Adrenal gland (tissue), 9 donors: ENCODE measurements at regions not wholly inside any gene's neighbourhood (a gene's known extent, or its start where the extent isn't known, plus 50 kb on each side); places are given as distances from the start of the nearest gene placed in this dataset.

Experiments
- DNase-seq, 7 donors: peaks; one replicate each; pipeline ENCODE4 v3.0.0-alpha.2; 2019 to 2020
- H3K27ac ChIP-seq, 5 donors: fragments of 200-600 bp; sonication (generic) in 4 of 5; 1 replicate in 3 of 5; 2 replicates in 2 of 5; pipeline versions ENCODE4 v1.5.1 to v1.8.0; 2016 to 2020; ENCODE audit warnings: mild to moderate bottlenecking in 1 of 5
- H3K27me3 ChIP-seq: fragments of 200-600 bp; 2 replicates; pipeline ENCODE4 v1.8.0; 2021
- H3K36me3 ChIP-seq, 2 donors: fragments of 200-600 bp; replicated peaks in 1 of 2; 1 replicate in 1 of 2; 2 replicates in 1 of 2; pipeline versions ENCODE4 v1.5.1 to v1.8.0; 2018 to 2022
- H3K4me1 ChIP-seq, 2 donors: fragments of 200-600 bp; replicated peaks in 1 of 2; 1 replicate in 1 of 2; 2 replicates in 1 of 2; pipeline versions ENCODE4 v1.5.1 to v1.8.0; 2018 to 2021
- H3K4me3 ChIP-seq, 4 donors: fragments of 200-600 bp; sonication (generic) in 3 of 4; one replicate each; pipeline ENCODE4 v1.5.1; 2016 to 2018
- H3K9me3 ChIP-seq, 3 donors: fragments of 200-600 bp; sonication (generic) in 1 of 3; replicated peaks in 1 of 3; 1 replicate in 2 of 3; 2 replicates in 1 of 3; pipeline versions ENCODE4 v1.5.1 to v1.8.0; 2016 to 2021
- CTCF ChIP-seq, 6 experiments: fragments of 450-650 bp in 4 of 6; fragments of 200-600 bp in 2 of 6; sonication (generic) in 1 of 6; IDR thresholded peaks; 1 replicate in 5 of 6; 2 replicates in 1 of 6; pipeline versions ENCODE4 v1.5.1 to v1.8.0; 2016 to 2021; ENCODE audit warnings: antibody characterized with exemption in 6 of 6, mild to moderate bottlenecking in 2 of 6, moderate library complexity in 1 of 6
- POLR2A ChIP-seq, 2 donors: fragments of 450-650 bp; IDR thresholded peaks; one replicate each; pipeline ENCODE4 v1.6.1; 2017; ENCODE audit warnings: antibody characterized with exemption in 2 of 2, mild to moderate bottlenecking in 2 of 2, moderate library complexity in 1 of 2
- WGBS, 4 donors: extraction: QIAGEN DNeasy Blood & Tissue Kit in 2 of 4; methylation state at CpG; one replicate each; pipeline versions ENCODE4 v1.1.5 to v1.1.7; 2013 to 2017; 5-methylcytosine and 5-hydroxymethylcytosine counted together
- intact Hi-C, 2 donors: fragments of 100-400 bp; cut with DNase I; formaldehyde crosslinking; loops; one replicate each; pipeline versions ENCODE4 v1.14.1 to v1.15.0; 2022 to 2023
- donor health status: healthy with polysubstance abuse.
- donor health status: Bipolar disorder and iron deficiency.
- donor health status: DM: yes; HTN: yes; CAD: no.
- donor health status: DM: no; HTN: no; CAD: no.
- donor health status: DM: no; HTN: no; CAD: no.

GRCh38 chr5:23823521-23823920, 316.1 kb downstream of the PRDM9 start:
- Histone ChIP-seq H3K27ac (no peak overlapping the region), H3K9me3 (no peaks in the 10 kb centered on the region), H3K27me3 (no peaks in the 10 kb centered on the region), H3K36me3 (no peaks in the 10 kb centered on the region), H3K4me3 (no peak overlapping the region), H3K4me1 (no peaks in the 10 kb centered on the region)
- TF ChIP-seq POLR2A (IDR thresholded peaks at IDR 0.05) (no peak), CTCF (IDR thresholded peaks at IDR 0.05) (no peak)
- 77 to 86% (median 80%) methylated on average over 8 of the region's 8 CpGs for WGBS, 4 donors
- no peak for DNase-seq
- intact Hi-C loops = no loop called here

GRCh38 chr5:23825196-23825595, 317.8 kb downstream of the PRDM9 start:
- intact Hi-C loops = no loop called here
- WGBS, 4 donors = 65 to 72% (median 69%) methylated on average over 5 of the region's 5 CpGs
- peak in 1 of 7 donors; percentile 17 for DNase-seq
- TF ChIP-seq CTCF (IDR thresholded peaks at IDR 0.05) (no peak), POLR2A (IDR thresholded peaks at IDR 0.05) (no peak)
- Histone ChIP-seq H3K4me1 (no peaks in the 10 kb centered on the region), H3K9me3 (no peaks in the 10 kb centered on the region), H3K27me3 (no peaks in the 10 kb centered on the region), H3K27ac (no peak overlapping the region), H3K4me3 (no peak overlapping the region), H3K36me3 (no peaks in the 10 kb centered on the region)

DNA sequence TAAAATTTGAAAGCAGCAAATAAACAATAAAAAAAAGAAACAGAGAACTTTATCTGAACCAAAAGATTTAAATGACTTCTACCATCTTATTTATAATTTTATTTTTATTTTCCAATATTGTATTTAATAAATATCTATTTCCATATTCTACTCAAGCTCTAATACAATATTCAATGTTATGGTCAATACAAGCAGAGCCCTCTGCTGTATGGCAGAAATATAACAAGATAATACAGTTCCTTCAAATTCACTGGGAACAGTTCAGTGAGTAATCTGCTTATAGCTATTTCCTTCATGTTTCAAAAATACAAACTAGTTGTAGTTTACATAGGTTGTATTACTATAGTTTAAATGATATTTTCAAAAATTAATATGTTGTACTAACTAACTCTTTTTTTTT, 332.7 kb downstream of the PRDM9 start:
- intact Hi-C loops = no loop called here
- H3K27me3 ChIP-seq = no peaks in the 10 kb centered on the region
- H3K4me1 ChIP-seq = no peaks in the 10 kb centered on the region
- no peak overlapping the region for H3K27ac ChIP-seq
- DNase-seq = no peak
- no peak overlapping the region for H3K4me3 ChIP-seq
- no peak for TF ChIP-seq POLR2A (IDR thresholded peaks at IDR 0.05)
- TF ChIP-seq CTCF (IDR thresholded peaks at IDR 0.05) = no peak
- H3K9me3 ChIP-seq = no peaks in the 10 kb centered on the region
- H3K36me3 ChIP-seq = no peaks in the 10 kb centered on the region

GRCh38 chr5:23864786-23865185, 357.4 kb downstream of the PRDM9 start:
- 71 to 77% (median 75%) methylated on average over 5 of the region's 5 CpGs for WGBS, 4 donors
- Histone ChIP-seq H3K4me3 (no peak overlapping the region), H3K36me3 (no peaks in the 10 kb centered on the region), H3K27ac (no peak overlapping the region), H3K4me1 (no peaks in the 10 kb centered on the region), H3K27me3 (no peaks in the 10 kb centered on the region), H3K9me3 (no peaks in the 10 kb centered on the region)
- intact Hi-C loops = no loop called here
- no peak for DNase-seq
- TF ChIP-seq POLR2A (IDR thresholded peaks at IDR 0.05) (no peak), CTCF (IDR thresholded peaks at IDR 0.05) (no peak)
